ENCODE measurements at regions not wholly inside any gene's neighbourhood (a gene's known extent, or its start where the extent isn't known, plus 50 kb on each side); places are given as distances from the start of the nearest gene placed in this dataset.

GRCh38 chr4:130028552-130028951 lies 932.6 kb downstream of the C4orf33 start:
- TF ChIP-seq CTCF (IDR thresholded peaks at IDR 0.05; ENCODE audit: low read depth, low read length): no peak
- TF ChIP-seq POLR2A (IDR thresholded peaks at IDR 0.05; ENCODE audit: extremely low read depth, insufficient read length): no peak
